ENCODE measurements at regions not wholly inside any gene's neighbourhood (a gene's known extent, or its start where the extent isn't known, plus 50 kb on each side); places are given as distances from the start of the nearest gene placed in this dataset.

DNA sequence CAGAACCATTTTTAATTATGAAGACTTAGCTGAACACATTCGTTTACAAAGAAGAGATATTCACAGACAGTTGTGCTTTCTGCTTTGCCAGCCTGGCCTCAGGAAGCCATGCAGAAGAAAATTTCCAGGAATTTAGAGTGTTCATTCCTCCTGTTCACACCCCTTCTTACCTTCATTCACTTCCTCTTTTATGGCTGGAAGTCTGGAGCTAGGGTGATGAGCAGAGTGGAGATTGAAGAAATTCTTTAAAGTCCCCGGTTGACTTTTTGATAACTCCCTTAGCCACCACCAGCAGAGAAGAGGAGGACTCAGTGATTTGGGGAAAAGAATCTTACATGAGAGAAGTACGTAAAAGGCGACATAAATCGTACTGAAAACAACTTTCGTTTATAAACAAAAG lies 263.6 kb upstream of the TSHZ3 start:
- DNase-seq (ENCODE audit: low read depth, low spot score) = no peak
- H3K4me3 ChIP-seq (ENCODE audit: low read length) = no peak overlapping the region

DNA sequence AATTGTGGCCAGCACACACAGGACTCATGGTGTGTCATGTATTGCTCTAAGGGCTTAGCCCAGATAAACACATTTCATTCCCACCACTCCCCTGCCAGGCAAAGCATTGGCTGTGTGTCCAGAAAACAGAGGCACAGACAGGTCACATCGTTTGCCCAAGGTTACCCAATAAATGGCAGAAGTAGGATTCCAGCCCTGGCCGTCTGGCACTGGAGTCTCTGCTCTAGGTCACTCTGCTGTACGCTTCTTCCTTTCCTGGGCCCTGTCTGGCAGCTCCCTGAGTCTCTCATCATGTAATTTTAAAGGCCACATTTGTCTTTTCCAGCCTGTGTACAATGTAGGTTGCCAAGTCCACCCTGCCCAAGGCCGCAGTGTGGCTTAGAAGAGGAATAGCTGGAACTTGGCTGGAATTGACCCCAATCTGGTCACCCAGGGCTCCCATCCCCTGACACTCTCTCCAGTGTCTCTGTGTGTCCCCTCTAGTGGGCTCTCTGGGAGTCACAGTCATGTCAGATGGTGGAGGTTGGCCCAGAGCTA lies 264.5 kb upstream of the TSHZ3 start:
- H3K4me3 ChIP-seq (ENCODE audit: low read length) = no peak overlapping the region
- DNase-seq (ENCODE audit: low read depth, low spot score) = no peak

- no peak overlapping the region for H3K4me3 ChIP-seq (ENCODE audit: low read length)
- no peak for DNase-seq (ENCODE audit: low read depth, low spot score)
Observed at GRCh38 chr19:31616031-31616430, 266.8 kb upstream of the TSHZ3 start.

DNA sequence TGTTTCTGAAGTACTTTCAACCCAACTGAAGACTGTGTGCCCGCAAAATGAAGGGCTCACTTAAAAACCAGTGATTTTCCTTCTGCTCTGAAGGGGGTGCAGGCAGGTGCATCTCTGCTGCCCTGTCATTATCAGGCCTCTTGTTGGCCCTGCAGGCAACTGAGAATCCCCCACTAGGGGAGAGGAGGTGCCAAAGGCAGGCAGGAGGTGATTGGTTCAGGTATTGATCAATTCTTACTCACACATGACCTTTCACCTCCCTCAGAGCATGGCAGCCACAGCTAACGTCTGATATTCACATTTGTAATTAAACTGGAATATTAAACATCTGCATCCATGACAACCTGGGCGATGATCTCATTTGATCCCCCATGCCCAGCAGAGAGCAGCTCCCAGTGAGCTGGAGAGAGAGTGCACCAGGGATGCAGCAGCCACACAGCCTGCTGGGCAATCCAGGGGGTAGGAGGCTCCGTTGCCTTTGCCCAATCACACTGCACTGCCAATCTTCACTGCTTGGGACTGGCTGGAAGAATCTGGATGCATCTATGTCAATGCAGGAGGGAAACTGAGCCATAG lies 267.9 kb upstream of the TSHZ3 start:
- H3K4me3 ChIP-seq (ENCODE audit: low read length) = no peak overlapping the region
- DNase-seq (ENCODE audit: low read depth, low spot score) = no peak

DNA sequence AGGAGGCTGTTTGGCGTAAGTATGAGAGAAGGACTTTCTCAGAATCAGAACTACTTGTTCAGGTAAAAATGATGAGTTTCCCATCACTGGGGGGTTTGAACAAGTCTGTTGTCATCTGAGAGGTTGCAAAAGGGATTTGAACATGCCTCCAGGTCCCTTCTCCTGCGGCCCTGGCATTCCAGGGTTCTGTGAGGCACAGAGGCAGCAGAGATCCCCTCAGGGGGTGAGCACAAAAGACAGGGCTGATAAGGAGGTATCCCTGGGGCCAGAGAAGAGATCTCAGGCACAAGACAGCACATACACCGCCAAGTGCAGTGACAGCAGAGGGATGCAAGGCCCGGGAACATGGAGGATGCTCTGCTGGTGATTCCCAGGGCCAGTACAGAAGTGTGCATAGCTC lies 275.8 kb upstream of the TSHZ3 start:
- no peak for DNase-seq (ENCODE audit: low read depth, low spot score)
- no peak overlapping the region for H3K4me3 ChIP-seq (ENCODE audit: low read length)

GRCh38 chr19:31625575-31625974 lies 276.3 kb upstream of the TSHZ3 start:
- H3K4me3 ChIP-seq (ENCODE audit: low read length) = no peak overlapping the region
- DNase-seq (ENCODE audit: low read depth, low spot score) = no peak

GRCh38 chr19:31626941-31627340 lies 277.7 kb upstream of the TSHZ3 start:
- no peak overlapping the region for H3K4me3 ChIP-seq (ENCODE audit: low read length)
- no peak for DNase-seq (ENCODE audit: low read depth, low spot score)

DNA sequence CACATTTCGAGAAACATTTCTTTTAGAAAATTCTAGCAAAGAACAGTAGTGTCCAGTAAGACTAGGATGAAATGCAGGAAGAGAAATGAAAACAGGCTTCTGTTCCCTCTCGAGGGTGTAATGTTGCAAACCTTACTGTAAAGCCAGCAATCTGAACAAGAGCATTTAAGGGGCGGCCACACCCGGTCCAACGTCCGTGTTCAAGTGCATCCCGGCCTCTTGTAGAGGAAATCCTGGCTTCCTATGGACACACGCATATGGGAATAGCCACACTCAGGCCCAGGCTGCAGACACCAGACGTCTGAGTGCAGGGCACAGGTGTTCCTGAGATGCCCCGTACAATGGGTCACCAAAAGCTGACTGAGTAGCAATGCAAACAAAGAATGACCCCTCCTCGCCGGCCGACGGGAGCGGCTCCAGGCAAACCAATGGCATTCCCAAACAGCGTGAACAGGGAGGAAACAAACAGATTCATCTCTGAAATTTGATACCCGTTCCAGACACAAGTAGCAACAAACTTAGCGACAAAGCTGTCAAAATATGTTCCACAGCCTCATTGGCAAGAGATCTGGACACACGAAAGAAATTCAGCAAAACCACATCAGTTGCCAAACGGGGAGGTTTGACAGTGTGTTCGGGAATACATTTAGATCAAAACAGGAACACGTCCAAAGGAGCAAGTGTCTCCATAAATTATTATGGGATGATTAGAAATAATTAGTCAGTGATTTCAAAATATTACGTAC lies 278.6 kb upstream of the TSHZ3 start:
- no peak overlapping the region for H3K4me3 ChIP-seq (ENCODE audit: low read length)
- DNase-seq (ENCODE audit: low read depth, low spot score) = no peak

DNA sequence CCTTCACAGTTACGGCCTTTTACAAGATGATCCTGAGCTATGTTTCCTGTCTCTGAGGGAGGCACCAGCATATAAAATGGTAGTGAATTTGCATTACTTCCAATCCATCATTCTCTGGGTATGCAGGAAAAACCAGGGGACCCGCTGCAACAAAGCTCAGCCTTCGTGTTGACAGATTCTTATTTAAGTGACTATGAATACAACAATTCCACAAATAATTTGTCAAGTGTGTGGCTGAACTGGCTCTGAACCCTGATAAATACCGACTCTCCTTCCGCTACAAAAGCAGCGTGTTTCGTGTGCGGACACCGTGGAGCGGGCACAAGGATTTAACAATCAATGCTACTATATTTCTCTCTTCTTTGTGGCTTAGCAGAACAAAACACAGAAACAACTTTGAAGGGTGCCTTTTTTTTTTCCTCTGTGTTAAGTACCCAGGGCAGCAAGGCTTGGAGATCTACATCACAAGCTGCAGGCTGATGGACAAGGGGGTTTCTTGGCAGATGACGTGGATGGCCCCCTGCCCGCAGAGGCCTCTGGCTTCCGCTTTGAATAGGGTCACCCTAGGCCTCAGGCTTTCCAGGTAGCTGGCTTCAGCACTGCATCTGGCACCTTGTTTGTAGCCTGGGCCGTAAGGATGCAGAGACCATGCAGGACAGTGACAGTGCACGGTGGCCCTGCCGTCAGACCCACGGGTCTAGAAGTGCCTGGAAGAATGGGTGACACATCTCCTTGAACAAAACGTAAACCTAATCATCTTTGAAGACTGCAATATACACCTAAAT lies 280.5 kb upstream of the TSHZ3 start:
- no peak for DNase-seq (ENCODE audit: low read depth, low spot score)
- H3K4me3 ChIP-seq (ENCODE audit: low read length) = no peak overlapping the region

DNA sequence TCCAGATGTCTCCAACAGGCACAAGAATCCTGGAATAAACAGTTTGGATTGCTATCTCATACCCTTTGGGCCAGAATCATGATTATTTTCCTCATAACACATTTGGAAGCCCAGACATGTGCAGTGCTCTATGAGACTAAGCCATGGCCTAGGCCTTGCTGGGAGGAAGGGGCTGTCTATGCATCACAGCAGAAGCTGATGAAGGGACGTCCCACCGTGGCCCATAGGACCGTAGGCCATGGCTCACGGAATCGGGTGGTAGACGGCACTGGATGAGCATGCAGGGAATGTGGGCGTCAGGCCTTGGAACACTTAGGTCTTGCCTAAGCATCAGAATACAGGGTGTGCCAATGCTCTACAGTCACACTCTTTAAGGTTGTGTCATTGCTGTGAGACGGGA lies 283.8 kb upstream of the TSHZ3 start:
- H3K4me3 ChIP-seq (ENCODE audit: low read length) = no peak overlapping the region
- no peak for DNase-seq (ENCODE audit: low read depth, low spot score)

DNA sequence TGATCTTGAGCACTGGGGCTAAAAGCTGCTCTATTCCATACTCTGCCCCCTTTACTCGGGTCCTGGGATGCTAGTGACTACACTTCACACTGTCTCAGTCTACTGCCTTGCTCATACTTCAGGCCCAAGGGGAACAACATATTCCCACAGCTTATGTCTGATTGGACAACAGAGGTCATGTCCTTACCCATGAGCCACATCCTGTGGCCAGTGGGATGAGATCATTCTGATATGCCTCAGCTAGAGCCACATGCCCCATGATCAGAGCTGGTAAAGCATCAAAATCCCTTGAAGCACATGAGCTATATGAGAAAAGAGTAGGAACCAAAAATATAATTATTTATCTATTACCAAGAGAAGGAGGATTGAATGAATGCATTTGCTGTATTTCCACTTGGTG lies 290.1 kb upstream of the TSHZ3 start:
- H3K4me3 ChIP-seq (ENCODE audit: low read length) = no peak overlapping the region
- DNase-seq (ENCODE audit: low read depth, low spot score) = no peak

- H3K4me3 ChIP-seq (ENCODE audit: low read length) = no peak overlapping the region
- DNase-seq (ENCODE audit: low read depth, low spot score) = no peak
Observed at GRCh38 chr19:31641591-31641990, 292.4 kb upstream of the TSHZ3 start.

GRCh38 chr19:31648347-31648746 lies 299.1 kb upstream of the TSHZ3 start:
- no peak for DNase-seq (ENCODE audit: low read depth, low spot score)
- H3K4me3 ChIP-seq (ENCODE audit: low read length) = no peak overlapping the region

- no peak for DNase-seq (ENCODE audit: low read depth, low spot score)
- H3K4me3 ChIP-seq (ENCODE audit: low read length) = no peak overlapping the region
Observed at GRCh38 chr19:31656507-31656906, 307.3 kb upstream of the TSHZ3 start.

DNA sequence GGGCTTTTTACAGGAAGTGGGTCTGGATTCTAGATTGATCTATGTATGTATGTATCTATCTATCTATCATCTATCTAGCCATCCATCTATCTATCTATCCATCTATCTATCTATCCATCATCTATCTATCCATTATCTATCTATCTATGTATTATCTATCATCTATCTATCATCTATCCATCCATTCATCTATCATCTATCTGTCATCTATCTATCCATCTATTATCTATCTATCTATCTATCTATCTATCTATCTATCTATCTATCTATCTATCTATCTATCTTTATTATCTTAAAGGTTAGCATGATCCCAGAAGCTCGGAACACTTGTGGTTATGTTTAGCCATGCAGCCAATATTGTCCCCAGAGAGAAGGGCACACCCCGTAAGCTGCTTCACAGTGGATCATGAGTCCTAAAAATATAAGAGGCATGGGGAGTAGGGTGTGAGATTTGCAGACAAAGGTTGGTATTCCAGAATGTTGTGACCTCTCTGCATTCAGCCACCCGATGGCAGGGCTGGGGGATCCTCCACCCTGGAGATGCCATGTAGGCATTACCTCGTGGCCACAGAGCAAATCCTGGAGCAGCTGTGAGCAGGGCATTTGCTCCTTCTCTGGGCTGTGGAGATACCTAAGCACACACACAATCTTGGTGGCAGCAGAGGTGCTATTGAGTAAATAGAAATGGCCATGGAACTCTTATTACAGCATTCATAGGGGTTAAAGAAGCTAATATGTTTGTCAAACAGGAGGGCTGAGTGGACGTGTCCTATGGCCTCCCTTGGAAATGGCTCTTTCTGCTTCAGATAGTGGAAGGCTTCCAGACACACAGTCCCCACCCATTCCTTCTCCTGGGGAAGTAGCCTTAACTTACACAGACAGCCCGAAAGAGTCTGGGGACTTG lies 310.0 kb upstream of the TSHZ3 start:
- H3K4me3 ChIP-seq (ENCODE audit: low read length) = no peak overlapping the region
- DNase-seq (ENCODE audit: low read depth, low spot score) = no peak

DNA sequence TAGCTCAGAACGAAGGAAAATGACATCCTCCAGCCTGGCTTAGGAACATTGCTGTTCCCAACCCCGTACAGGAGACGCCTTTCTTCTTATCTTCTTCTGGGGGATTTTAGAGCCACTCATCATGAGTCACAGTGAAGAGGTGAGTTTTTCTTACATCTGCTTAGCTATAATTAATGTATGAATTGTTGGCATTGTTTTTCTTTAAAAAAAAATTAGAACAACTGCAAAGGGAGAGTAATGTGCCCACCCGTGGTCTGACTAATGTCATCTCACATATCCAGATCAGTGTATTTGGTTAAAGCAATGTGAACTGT lies 310.6 kb upstream of the TSHZ3 start:
- DNase-seq (ENCODE audit: low read depth, low spot score) = no peak
- no peak overlapping the region for H3K4me3 ChIP-seq (ENCODE audit: low read length)

- H3K4me3 ChIP-seq (ENCODE audit: low read length) = no peak overlapping the region
- DNase-seq (ENCODE audit: low read depth, low spot score) = no peak
Observed at GRCh38 chr19:31664096-31664495, 314.9 kb upstream of the TSHZ3 start.

DNA sequence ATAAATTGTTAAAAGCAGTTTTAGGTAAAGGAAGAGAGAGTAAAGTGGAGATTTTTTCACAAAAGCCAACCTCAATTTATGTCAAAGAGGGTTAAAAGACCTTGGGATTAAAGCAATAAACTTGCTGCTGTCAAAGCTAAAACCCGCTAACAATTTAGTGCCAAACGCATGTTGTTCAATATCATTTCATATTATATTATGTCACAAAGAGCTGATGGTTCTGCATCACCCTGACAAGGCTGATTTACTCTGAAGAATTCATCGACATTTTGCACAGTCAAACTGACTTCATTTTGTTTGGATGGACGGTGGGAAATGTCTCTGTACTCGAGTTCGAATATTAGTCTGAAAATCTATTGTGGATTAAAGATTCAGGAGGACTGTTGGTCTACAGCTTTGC lies 315.8 kb upstream of the TSHZ3 start:
- no peak overlapping the region for H3K4me3 ChIP-seq (ENCODE audit: low read length)
- DNase-seq (ENCODE audit: low read depth, low spot score) = no peak

- DNase-seq (ENCODE audit: low read depth, low spot score) = no peak
- H3K4me3 ChIP-seq (ENCODE audit: low read length) = no peak overlapping the region
Observed at GRCh38 chr19:31666126-31666525, 316.9 kb upstream of the TSHZ3 start.
